Cerebellar nuclear complex (tissue), 1 donor: ENCODE measurements at regions not wholly inside any gene's neighbourhood (a gene's known extent, or its start where the extent isn't known, plus 50 kb on each side); places are given as distances from the start of the nearest gene placed in this dataset.
"Not testable (repeated sequence)": the region's sequence is repeated elsewhere in the genome, so short reads cannot be mapped to it uniquely, and the experiment has no call there.

ENCODE experiments used
- DNase-seq, 2 experiments: peaks; one replicate each; lab custom pipeline; 2025; lab: John Stamatoyannopoulos, UW

DNA sequence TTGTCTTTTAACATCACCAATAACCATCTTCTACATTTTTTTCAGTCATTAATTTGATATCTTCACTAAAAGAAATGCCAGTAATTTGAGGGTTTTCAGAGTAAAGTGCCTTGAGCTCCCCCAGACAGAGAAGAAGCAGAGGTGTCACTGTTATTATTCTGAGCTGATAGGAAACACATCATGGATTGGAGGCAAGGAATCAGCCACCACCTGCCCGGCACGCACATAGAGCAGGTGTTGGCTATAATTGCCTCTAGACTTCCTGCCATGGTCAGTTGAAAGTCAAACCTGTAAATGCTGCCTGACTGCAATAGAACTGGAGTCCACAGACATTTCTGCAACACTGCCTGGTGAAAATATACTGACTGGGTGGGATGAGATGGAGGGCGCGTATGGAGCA, 776.6 kb downstream of the UQCRFS1 start:
- DNase-seq, result no peak

GRCh38 chr19:28435551-28436271, 777.2 kb downstream of the UQCRFS1 start:
- no peak for DNase-seq

DNA sequence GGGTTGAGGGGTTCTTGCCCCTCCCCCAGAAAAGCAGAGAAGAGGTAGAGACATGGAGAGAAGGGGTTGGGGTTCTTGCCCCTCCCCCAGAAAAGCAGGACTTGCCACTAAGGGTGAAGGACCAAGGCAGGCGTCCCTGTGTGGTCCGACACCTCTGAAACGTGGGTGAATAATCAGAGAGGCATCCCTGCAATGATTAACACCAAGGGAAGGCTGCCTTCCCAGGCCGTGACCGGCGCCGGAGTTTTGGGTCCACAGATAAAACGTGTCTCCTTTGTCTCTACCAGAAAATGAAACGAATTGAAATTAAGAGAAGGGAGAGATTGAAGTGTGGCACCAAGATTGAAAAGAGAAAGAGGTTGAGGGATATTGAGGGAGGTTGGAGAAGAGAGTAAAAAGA, 778.2 kb downstream of the UQCRFS1 start:
- not testable (repeated sequence) for DNase-seq

DNA sequence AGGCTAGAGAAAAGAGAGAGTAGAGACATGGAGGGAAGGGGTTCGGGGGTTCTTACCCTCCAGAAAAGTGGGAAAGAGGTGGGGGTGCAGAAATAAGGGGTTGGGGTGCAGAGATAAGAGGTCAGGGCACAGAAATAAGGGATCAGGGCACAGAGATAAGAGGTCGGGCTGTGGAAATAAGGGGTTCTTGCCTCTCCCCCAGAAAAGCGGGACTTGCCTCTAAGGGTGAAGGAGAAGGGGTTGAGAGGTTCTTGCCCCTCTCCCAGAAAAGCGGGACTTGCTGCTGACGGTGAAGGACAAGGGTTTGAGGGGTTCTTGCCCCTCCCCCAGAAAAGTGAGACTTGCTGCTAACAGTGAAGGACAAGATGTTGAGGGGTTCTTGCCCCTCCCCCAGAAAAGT, 778.6 kb downstream of the UQCRFS1 start:
- DNase-seq, result not testable (repeated sequence)

GRCh38 chr19:28433166-28433565, 779.8 kb downstream of the UQCRFS1 start:
- DNase-seq, result not testable (repeated sequence)

- DNase-seq, result no peak
Measured at GRCh38 chr19:28430214-28430613, 782.7 kb downstream of the UQCRFS1 start.

DNA sequence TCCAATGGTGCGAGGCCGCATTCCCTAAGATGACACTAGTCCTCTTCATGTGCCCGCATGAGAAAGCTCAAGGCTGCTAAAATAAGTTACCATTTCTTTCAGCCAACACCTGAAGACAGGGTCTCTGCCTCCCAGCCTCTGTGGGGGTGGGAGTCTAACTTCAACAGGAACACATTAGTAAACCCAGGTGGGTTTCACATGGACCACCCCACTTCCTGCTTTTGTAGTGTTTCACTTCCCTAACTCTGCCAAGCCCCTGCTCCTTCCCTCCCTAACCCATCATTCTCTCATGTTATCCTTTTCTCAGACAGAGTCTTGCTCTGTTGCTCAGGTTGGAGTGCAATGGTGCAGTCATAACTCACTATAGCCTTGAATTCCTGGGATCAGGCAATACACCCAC, 783.6 kb downstream of the UQCRFS1 start:
- DNase-seq, result no peak

GRCh38 chr19:28428663-28429348, 784.1 kb downstream of the UQCRFS1 start:
- DNase-seq, result no peak

- DNase-seq, result no peak
Measured at GRCh38 chr19:28427376-28428083, 785.4 kb downstream of the UQCRFS1 start.

GRCh38 chr19:28426730-28427225, 786.2 kb downstream of the UQCRFS1 start:
- no peak for DNase-seq

- DNase-seq, result no peak
Measured at GRCh38 chr19:28426110-28426729, 786.7 kb downstream of the UQCRFS1 start.

DNA sequence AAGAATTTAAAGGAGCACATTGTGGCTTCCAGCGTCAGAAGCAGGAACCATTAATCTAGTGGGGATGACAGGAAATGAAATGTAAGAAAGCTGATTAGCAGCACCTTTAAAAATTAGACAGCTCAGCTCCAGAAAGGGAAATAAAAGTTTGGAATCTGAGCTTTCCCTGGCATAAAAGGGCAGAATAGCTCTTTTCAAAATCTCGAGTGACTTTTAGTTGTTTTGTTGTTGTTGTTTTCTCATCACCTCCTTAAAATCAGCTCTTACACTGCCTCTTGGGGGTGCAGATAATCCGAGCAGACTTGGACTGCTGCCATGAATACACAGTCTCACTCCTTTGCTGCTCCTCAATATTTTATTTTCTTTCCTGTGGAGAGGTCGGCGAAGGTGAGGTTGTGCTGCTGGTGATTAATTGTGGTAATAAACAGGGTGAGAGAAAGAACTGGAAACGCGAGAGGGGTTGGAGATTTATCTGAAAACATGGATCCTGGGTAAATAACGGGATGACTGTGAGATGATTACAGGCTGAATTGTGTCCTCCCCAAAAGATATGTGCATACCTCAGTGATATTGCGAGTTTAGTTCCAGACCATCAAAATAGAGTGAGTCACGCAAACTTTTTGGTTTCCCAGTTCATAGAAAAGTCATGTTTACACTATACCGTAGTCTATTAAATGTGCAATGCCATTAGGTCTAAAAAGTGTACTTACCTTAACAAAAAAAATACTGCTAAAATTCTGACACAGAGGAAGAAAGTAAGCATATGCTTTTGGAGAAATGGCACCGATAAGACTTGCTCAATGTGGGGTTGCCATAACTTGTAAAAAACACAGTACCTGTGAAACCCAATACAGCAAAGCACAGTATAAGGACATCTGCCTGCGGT, 787.7 kb downstream of the UQCRFS1 start:
- DNase-seq, result no peak

- DNase-seq, result no peak
Measured at GRCh38 chr19:28424662-28425045, 788.3 kb downstream of the UQCRFS1 start.

- no peak for DNase-seq
Measured at GRCh38 chr19:28424077-28424476, 788.9 kb downstream of the UQCRFS1 start.

DNA sequence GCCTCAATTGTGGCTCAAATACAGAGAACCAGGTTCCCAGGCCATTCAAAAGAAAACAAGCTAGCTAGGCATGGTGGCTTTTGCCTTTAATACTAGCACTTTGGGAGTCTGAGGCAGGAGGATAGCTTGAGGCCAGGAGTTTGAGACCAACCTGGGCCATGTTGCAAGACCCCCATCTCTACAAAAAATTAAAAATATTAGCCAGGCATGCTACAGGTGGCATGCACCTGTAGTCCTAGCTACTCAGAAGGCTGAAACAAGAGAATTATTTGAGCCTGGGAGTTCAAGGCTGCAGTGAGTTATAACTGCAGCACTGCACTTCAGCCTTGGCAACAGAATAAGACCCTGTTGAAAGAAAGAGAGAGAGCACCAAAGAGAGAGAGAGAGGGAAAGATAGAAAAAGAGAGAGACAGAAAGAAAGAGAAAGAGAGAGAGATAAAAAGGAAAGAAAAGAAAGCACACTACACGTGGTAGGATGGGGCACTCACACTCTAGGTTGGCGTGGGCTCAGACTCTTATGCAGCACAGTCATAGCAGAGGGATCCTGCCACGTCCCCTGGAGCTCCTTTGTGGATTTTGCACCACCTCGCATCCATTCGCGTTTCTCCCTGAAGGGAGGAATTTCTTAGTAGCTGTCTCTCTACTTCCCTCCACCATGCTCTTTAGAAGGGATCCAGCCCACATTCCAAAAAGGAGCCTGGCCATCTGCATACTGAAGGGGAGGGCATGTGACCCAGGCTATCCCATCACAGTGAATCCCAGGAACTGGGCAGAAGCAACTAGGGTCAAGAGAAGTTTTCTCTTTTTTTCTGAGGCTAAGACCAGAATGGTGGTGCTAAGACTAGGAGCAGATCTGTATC, 789.9 kb downstream of the UQCRFS1 start:
- no peak for DNase-seq

DNA sequence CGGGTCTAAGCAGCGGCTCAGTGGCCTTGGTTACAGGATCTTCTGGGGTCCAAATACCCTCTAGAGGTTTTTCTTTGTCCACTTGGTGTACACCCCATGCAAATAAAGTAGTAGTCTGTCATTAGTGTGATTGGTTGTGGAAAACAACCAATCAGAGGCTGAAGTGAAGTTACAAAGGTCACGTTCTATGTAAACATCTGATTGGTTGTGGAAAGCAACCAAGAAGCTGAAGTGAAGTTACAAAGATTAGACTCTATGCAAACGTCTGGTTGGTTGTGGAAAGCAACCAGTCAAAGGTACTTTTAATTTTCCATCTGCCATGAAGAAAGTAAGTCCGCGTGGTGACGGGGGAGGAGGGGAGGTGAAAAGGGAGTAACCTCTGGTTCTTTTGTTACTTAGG, 790.9 kb downstream of the UQCRFS1 start:
- no peak for DNase-seq

DNA sequence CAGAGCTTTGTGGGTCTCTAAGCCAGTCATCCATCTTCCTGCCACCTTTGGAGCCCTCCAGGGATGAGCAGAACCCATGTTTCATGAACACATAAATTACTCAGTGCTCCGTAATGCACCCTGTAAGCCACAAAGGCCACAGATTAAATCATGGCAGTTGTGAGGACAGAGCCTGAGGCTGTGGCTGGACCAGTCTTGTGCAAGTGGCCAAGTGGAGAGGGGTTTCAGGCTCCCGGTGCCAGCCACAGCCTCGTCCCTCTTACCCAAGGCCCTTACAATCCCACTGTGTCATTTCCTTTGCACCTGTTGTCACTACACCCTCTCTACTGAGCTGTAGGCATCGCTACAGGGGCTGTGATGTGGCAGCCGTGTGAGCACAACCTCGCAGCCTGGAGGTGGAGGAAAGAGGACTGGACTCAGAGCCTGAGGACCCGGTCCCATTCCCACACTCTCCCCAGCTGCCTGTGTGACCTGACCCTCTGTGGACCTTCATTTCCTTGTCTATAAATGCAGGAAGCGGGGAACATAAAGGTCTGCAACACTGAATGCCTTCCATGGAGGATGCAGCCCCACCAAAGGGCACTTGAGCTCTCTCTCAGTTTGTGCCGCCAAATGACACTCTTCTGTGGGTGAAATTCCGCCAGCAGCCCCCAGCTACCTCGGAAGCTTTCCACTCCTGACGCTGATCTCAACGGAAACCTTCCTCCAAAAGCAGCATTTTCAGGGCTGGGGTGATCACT, 792.0 kb downstream of the UQCRFS1 start:
- DNase-seq, result no peak

- DNase-seq, result no peak
Measured at GRCh38 chr19:28419312-28419711, 793.6 kb downstream of the UQCRFS1 start.

DNA sequence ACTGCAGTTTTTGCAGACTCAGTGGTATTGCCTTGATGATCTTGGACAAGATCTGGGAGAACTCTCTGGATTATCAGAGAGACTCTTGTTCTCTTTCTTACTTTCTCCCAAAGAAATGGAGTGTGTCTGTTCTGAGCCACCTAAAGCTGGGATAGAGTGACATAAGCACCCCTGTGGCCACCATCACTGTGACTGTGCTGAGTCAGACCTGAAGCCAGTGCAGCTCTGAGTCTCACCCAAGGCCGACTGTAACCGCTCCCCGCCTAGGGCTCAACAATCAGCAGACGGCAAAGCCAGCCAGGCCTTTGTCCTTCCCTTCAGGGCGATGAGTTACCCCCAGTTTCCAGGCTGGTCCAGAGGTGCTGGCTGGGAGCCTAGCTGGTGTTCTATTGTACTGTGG, 795.6 kb downstream of the UQCRFS1 start:
- DNase-seq, result no peak

GRCh38 chr19:28416245-28416644, 796.7 kb downstream of the UQCRFS1 start:
- no peak for DNase-seq
